Endothelial cell of hepatic sinusoid (primary cell): ENCODE measurements at regions not wholly inside any gene's neighbourhood (a gene's known extent, or its start where the extent isn't known, plus 50 kb on each side); places are given as distances from the start of the nearest gene placed in this dataset.
"Not testable (repeated sequence)": the region's sequence is repeated elsewhere in the genome, so short reads cannot be mapped to it uniquely, and the experiment has no call there.

Source experiments
- in situ Hi-C: cut with HindIII; loops from 2 replicates; pipeline ENCODE4 v1.10.0; 2017; ENCODE audit warnings: low sequenced_read_pairs

DNA sequence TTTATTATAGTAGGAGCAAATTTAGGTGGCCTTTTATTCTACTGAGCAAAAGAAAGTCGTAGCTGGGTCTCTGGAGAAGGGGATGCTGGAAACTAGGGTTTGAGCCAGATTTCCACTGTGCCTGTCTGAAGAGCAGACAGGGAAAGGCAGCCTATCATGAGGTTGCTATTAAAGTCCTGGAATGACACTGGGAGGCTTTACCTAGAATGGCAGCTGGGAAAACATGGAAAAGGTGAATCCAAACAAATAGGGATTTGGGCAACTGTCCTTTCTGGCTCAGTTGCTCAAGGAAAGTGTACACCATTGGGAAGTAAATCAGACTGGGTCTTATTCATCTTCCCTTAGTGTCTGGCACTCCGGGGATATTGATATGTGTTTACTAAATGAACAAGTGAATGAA lies 154.6 kb downstream of the MTX2 start:
- in situ Hi-C loops = no loop called here

DNA sequence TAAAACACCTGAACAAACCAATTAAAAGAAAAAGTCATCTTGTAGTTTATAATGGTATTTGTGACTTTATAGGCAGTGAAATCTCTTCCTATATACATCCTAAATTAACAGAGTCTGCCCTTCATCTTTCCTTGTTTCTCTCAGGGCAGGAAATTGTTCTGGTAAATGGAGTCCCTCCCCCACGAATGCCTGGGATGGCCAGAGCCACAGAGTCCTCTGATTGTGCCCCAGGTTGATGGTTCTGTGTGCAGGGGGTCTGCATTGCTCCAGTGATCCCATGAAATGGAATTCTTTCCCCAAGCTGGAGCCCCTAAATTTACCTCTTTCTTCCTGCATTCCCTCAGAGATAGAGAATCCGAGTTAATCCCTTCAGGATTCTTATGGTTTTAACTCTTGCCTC lies 155.5 kb downstream of the MTX2 start:
- in situ Hi-C loops = no loop called here

DNA sequence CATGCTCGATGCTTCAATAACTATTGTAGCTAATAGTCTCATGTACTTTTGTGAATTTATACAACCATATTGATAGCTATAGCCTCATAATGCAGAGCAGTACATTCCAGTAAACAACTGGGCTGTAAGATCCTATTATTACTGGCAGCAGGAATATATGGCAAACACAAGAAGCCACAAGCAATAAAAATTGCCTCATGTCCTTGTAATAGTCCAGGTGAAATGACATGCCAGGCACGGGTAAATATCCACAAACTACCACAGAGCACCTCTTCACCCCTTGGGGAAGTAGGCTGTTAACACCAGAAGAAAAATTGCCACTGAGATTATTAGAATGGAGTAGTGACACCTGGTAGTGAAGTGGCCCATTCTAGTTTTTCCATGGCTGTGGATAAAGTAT lies 158.3 kb downstream of the MTX2 start:
- in situ Hi-C loops = no loop called here

DNA sequence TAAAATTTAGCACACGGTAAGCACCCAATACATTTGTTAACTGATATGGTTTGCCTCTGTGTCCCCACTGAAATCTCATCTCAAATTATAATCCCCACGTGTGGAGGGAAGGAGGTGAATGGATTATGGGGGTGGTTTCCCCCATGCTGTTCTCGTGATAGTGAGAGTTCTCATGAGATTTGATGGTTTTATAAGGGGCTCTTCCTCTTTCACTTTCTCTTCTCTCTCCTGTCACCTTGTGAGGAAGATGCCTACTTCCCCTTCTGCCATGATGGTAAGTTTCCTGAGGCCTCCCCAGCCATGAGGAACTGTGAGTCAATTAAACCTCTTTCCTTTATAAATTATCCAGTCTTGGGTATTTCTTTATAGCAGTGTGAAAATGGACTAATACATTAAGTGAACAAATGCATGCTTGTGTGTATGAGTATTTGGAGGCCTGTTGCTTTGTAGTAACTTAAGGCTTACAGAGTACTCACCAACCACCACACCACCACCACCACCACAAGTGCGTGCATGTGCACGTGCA lies 159.8 kb downstream of the MTX2 start:
- in situ Hi-C loops = not testable (repeated sequence)

DNA sequence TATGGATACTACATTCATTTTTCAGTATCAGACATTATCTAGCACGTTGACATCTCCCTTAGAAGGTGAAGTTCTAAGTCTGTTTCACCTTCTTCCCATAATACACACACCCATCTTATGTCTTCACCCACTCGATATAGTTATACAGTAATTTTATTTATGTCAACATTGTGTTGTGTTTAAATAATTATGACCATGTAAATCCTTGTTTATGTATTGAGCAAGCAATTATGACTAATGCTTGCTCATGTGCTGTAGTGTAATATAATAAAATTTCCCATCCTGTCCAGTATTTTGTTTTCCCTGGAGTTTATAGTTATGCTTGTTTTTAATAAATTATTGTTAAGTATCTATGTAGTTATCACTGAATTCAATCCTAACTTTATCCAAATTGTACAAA lies 163.2 kb downstream of the MTX2 start:
- in situ Hi-C loops = no loop called here

DNA sequence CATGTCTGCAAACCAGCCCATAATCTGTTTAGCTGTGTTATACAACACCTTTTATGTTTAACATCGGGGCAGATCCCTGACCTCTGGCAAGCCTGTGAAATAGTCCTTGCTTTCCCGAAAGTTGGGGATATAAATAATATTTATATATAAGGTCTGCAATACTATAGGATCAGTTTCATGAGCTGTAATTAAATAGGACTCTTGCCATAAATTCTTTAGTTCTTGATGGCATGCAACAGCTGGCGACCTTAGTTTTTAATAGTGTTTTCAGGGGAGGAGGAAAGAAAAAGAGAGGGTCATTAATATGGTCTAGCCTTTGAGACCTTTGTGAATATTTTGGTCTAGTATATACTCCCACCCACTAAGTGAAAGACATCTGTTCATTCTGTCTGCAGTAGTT lies 166.5 kb downstream of the MTX2 start:
- in situ Hi-C loops = no loop called here

DNA sequence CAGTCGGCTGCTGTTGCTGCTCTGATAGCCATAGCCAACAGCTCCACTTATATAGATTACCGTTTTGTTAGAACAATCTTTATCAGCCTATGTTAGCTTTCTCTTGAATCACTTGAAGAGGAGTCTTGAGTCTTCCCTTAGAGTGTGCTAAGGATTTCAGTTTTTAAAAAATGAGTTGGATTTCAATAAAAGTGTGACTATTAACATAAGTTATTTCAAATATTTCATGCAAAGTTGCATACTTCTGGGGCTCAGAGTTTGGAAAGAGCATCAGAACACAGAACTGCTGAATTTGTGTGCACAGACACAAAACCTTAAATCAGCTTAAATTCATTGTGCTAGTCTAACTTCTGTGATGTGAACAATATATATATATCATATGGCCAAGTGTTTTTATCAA lies 174.7 kb downstream of the MTX2 start:
- in situ Hi-C loops = no loop called here

DNA sequence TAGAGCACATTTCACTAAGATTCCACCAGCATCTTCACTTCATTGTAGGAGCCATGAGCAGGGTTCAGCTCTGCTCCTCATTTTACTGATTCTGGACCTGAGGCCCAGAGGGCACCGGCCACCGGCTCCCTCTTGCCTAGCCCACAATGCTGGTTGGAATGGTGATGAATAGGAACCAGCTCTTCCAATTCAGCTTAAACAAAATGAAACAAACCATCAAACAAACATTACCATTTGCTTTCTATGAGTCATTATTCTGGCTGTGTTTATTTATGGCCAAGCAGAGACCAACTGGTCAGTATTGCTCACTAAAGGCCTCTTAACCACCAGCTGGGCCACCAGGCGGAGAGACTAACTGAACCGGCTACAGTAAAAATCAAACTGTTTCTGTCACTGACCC lies 176.7 kb downstream of the MTX2 start:
- in situ Hi-C loops = no loop called here

DNA sequence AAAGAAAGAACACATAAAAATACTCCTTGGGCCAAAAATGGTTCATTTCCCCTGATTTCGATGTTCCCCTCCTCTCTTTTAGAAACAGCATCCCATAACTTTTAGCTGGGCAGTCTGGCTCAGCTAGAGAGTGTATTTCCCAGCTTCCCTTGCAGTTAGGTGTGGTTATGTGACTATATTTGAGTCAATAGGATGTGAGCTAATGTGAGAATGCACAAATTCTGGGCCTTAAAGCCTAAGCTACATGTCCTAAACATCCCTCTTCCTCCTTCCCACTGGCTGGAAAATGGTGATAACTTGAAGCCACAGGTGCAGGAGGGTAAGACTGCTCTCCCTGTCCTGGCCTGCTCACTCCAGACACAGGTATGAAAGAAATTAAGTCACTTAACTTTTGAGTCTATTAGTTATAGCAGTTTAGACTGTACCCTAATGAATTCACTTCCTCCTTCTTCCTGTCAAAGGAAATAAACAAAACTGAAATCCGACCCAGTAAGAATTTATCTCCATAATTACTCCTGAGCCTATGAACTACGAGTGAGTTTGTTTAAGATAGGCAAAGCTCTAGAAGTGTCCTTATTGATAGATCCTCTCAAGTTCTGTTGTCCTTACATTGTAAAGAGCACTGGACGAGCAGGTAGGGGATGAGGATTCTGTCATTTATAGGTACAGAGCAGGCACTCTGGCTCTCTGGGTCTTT lies 177.6 kb downstream of the MTX2 start:
- in situ Hi-C loops = no loop called here

DNA sequence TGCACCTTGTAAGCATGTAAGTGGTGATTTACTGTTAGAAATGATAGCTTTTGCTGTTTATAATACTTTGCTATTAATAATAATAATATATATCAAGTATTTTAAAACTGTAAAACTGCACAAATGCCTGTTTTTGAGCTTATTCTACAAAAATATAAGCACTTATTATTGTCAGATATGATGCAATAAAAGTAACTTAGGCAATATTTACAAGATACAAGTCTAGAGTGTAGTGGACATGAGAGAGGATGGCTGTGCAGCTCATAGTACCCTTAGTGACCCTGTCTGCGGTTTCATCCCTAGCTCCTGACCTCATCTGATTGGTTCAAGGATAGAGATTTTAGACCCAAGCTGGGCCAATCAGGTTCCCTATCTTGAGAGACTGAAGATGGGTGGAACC lies 178.4 kb downstream of the MTX2 start:
- in situ Hi-C loops = no loop called here

DNA sequence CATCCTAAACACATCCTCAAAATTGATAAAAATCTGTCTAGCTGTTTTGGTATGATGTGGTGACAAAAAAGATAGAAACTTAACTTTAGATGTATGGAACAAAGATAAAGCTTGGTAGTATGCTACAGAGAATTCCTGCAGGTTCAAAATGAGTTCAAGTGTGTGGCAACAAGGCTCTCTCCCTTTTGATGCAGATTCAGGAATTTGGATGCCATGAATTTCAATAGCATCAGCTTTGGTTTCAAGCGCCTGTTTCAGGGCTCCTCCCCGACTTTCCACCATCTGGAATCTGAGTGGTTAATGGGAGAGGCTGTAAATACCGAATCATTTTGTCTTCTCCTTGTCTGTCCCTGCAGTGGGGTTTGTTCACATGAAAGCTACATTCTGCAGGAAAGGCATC lies 180.6 kb downstream of the MTX2 start:
- in situ Hi-C loops = no loop called here

DNA sequence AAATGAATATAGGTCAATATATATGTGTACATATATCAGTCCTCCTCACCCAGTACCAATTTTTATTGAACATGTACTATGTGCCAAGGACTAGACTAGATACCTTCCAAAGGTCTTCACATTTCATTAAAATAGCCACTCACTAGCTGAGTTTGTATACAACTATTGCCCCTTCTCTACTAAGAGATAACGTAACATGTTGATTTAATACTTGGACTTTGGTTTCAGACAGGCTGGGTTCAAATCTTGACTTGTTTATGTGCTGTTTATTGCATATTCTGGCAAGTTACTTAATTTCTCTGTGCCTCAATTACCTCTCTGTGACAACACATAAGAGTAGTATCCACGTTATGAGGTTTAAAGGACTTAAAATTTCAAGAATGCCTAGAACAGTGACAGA lies 184.5 kb downstream of the MTX2 start:
- in situ Hi-C loops = no loop called here

DNA sequence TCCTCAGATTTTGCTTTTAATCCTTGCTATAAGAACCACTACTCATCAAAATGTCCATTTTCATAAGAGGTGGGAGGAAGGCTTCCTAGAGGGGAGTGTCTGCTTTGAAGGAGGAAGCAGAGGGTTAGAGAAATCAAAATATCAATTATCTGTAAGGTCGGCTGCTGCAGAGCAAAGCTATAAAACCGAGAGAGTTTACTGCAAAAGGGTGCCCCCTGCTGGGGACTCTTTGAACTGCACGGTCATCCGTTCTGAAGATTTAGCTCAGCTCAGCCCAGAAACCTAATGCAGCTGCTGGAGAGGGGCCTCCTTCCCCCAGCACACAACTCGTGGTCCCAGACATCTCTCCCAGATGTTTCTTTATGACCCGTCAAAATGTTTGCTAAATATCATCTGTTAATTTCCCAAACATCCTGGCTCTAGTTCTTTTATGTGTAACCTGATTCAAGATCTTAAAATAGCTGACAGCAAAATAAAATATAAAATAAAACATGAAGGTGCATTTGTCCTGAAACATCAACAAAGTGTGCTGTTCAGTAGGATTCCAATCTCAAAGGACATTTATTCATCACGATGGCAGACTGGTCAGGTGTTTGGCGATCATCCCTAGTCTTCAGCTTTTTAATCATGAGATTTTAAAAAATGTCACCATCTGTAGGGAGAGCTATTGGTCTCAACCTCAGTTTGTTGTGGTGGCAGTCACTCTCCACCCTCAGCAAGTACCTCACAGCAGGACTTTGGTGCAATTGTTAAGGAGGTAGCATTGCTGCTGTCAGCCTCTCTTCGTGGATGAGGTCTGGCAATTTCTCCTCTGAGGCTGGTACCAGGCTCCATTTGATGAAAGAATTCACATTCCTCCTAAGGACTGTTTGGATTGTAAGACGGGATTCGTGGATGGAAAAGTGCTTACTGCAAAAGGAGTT lies 185.9 kb downstream of the MTX2 start:
- in situ Hi-C loops = no loop called here

DNA sequence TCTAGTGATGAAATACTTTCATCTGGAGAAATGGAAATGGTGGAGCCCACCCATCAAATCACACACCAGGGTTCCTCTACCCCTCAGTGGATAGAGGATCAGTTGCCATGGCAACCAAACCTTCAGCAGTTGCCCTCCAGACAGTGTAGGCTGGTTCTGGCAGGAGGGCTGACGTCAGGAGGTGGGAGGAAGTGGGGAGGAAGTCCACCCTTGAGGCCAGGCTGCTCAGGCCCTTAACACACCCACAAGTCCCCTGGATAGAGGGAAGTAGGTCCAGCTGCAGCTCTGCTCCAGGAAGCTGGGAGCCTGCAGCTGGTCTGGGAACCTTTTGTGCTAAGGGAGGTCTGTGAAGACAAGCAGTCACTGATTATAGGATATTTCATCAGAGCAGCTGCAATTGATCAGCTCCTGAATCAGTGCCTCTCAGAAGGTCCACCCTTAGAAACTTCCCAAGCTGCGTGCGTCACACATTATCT lies 186.6 kb downstream of the MTX2 start:
- in situ Hi-C loops = no loop called here

DNA sequence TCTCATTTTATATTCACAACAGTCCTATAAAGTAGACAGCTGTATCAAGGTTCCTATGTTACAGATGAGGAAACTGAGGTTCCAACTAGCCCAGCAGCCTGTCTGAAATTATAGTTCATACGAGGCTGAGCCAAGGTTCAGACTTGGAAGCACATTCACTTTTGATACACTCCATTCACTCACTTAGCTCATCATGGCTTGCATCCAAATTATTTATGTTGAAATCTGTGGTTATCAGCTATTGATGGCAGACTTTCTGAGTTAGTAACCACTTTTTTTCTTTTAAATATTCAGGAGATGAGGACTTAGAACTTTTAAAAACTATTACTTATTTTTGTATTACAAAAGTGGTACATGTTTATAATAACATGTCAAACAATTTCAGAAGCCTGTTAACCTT lies 188.2 kb downstream of the MTX2 start:
- in situ Hi-C loops = no loop called here

DNA sequence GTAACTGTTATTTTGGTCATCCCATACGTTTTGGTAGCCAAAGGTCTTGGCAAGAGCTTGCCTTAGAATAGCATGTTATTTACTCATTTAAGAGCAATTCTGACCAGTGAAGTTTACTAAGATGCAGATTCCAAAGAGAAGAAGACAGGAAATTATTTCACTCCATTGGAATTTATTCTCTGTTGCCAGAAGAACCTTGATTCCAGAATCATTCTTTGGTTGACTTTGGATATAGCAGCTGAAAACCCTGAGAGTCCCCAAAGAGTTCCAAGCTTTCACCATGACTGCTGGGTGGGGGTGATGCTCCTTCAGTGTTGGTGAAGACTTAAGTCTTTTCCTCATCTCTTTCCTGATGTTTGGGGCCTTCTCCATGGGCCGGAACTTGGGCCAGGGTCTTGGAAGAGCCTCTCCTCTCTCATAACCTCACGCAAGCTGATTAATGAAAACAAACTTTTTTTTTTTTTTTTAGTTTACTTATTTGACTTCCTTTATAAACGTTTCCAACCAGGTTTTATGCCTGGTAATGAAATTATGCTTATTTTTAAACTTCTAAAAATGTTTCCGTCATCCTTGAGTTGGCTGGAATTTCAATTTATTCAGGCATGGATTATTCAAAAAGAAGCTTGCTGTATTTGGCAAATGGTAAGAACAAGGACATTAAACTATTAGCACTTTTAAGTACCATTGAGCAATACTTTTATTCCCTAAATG lies 192.0 kb downstream of the MTX2 start:
- in situ Hi-C loops = no loop called here

DNA sequence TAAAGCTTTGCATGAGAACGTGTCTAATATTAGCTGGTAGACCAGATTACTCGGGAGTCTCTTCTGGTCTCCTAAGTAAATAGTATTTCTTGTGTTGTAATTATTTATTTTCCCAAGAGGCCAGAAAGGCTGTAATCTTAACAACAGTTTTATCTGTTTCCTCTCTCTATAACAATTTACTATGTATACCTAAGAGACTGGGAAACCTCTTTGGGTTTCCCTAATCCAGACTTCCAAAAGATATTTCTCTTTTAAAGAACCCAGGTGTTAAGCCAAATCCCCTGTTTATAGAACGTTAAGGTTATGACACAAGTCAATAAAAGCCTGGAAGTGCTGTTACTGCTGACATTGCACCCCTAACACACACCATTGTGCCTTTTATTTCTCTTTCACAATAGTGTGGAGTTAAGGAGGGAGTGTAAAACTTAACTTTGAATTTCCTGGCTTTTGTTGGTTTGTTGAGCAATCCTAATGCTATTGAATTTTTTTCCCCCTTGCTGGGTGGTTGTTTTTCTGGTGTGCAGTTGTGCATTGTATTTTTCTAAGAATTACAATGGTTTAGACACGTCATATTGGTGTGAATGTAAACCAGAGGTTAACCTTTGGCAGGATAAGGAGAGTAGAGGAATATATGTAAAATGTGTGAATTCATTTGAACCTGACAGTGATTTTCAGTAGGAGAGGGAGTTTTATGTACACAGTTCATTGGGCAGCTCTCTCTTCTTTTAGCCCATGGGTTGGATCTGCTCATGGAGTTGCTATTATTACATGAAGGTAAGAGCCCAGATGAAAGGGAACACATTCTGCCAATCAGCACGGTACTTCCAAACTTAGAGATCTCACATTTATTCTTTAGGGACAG lies 192.8 kb downstream of the MTX2 start:
- in situ Hi-C loops = no loop called here

DNA sequence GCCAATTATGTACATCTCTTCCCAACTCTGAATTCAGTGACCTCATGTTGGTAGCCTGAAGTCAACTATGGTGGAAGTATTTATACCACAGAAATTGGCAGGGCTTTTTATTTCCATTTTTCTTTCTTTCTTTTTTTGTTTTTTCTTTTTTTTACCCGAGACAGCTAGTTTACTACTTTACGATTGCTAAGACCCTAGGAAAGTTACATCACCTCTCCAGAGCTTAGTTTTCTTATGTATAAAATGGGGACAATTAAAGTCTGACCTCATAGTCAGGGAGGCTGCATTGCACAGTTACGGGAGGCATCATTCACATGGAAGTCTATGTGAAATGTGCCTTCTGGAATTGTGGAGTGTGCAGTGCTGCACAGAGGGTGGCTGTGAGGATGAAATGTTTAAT lies 194.3 kb downstream of the MTX2 start:
- in situ Hi-C loops = no loop called here

DNA sequence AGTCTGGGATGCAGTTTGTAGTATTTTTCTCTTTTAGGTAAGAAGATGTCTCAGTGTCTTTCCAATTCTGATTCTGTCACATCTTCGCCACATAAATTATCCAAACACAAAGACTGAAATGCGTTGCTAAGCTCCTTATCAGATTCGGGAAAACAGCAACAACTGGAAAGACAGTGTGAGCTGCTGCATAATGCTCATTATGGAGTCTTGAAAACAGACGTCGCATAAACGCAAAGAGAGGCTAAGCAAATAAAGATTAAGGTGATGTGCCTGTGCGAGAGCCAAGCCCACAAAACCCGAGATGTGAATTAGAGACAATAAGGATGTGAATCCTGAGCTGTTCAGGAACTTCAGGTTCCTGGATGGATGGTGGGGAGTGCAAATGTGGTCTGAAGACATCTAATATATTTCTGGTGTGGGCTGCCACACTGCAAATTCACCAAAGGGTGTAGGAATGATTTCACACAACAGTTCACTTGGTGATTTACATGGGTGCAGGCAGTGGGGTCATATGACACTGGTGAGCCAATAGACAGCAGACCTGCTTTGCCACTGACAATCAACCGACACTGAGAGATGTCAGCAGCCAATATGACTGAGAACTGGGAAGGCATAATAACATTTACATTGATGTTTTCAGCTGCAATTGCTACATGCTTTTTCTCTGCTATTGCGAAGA lies 195.8 kb downstream of the MTX2 start:
- in situ Hi-C loops = loop anchor here (5.0 kb wide), 1 partner anchor 47 kb away; no protein-coding TSS in a partner anchor
